ENCODE measurements at regions not wholly inside any gene's neighbourhood (a gene's known extent, or its start where the extent isn't known, plus 50 kb on each side); places are given as distances from the start of the nearest gene placed in this dataset.
A peak's percentile ranks its signal among the peaks of the same experiment; 100 is the strongest.

GRCh38 chr7:21067216-21067615 lies 280.5 kb upstream of the SP8 start:
- DNase-seq = no peak
- in situ Hi-C loops (cut with HindIII; ENCODE audit: low pct_ligation_motif_present, low pct_unique_long_range_greater_than_20kb, low sequenced_read_pairs) = no loop called here

DNA sequence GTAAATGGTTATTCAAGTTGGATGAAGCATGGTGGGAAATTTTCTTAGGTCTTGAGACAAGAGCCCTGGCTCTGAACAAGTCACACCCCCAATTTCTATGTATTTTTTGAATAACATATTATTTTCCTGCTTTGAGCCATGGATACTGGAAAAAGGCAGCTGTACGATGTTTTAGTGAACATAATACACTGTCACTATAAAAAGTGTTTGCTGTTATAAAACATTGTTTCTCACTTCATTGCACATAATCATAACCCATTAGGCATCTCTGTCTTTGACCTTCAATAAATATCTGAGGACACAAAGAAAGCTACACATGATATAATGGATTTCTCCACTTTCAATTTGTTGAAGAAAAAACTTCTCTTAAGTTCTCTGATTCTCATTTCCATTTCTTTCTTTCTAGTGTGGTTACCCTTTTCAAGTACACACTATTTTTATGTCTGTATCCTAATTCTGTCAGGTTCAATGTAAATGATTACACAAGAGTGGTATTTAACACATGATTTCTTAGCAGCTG lies 283.9 kb upstream of the SP8 start:
- DNase-seq = no peak
- in situ Hi-C loops (cut with HindIII; ENCODE audit: low pct_ligation_motif_present, low pct_unique_long_range_greater_than_20kb, low sequenced_read_pairs) = no loop called here

- DNase-seq = no peak
- in situ Hi-C loops (cut with HindIII; ENCODE audit: low pct_ligation_motif_present, low pct_unique_long_range_greater_than_20kb, low sequenced_read_pairs) = no loop called here
These were observed 285.1 kb upstream of the SP8 start for GRCh38 chr7:21071561-21072501.

GRCh38 chr7:21076054-21076453 lies 289.4 kb upstream of the SP8 start:
- in situ Hi-C loops (cut with HindIII; ENCODE audit: low pct_ligation_motif_present, low pct_unique_long_range_greater_than_20kb, low sequenced_read_pairs) = no loop called here
- DNase-seq = no peak

DNA sequence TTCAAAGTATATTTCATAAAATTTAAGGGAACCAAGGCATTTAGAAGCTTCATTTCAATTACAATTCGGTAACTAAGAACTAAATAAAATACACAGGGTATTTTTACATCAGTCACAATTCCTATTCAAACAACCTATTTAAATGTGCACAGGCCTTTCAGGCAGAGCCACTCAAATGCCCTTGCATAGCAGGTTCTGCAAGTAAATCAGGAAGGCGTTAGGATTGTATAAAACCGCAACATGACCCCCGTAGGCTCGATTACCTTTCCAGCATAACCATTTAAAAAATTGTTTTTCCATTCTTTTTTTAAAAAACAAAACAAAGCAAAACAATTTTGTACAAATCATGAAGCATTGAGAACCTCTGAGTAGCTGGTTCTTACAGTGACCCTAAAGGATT lies 289.9 kb upstream of the SP8 start:
- no peak for DNase-seq
- in situ Hi-C loops (cut with HindIII; ENCODE audit: low pct_ligation_motif_present, low pct_unique_long_range_greater_than_20kb, low sequenced_read_pairs) = no loop called here

DNA sequence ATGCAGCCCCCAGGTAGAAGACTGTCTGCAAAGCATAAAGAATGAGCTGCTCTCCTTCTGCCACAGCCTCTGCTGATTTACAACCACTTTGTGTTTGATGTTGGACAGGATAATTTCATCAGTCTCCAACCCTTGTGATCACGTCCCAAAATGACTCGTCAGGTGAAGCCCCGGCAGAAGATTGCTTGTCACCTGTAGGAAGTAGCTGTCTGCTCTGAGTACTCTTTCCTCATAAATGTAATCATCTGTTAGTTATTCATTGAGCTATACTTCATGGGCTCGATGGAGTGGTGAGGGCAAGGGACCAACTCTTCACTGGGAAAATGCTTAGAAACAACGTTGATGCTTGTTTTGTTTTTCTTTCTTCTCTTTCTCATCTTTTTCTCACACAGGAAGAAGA lies 290.9 kb upstream of the SP8 start:
- in situ Hi-C loops (cut with HindIII; ENCODE audit: low pct_ligation_motif_present, low pct_unique_long_range_greater_than_20kb, low sequenced_read_pairs) = no loop called here
- no peak for DNase-seq

DNA sequence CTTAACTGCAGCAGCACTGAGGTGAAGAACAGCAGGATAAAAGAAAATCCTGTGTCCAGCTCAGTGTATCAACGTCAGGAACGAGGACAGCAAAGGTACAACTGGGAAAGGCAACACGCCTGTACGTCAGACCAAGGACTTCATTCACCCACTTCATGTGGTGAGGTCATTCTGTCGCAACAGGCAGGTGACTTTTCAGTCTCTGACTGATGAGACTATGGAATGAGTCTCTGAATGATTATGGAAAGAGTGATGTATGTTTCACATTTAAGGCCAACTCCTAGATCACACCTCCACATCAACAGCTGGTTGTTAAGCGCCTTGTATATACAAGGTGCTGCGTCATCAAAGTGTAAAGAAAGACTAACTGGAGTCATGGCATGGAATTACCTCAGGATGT lies 297.6 kb upstream of the SP8 start:
- no peak for DNase-seq
- in situ Hi-C loops (cut with HindIII; ENCODE audit: low pct_ligation_motif_present, low pct_unique_long_range_greater_than_20kb, low sequenced_read_pairs) = no loop called here

DNA sequence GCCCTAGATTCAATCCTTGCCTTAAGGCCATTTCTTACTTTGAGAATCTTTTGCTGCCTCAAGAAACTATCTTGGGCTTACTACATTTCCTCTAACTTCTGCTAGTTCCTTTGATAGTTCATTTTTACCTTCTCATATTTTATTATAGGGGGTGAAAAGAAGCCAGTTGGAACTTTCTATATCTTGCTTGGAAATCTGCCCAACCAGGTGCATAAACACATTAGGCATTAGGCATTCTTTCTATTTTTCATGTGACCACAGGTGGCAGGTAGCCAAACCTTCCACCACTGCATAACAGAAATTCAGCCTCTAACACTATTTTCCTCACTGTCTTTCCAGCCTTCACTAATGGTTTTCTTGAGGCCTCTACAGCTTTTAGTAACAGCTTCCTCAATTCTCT lies 300.0 kb upstream of the SP8 start:
- in situ Hi-C loops (cut with HindIII; ENCODE audit: low pct_ligation_motif_present, low pct_unique_long_range_greater_than_20kb, low sequenced_read_pairs) = no loop called here
- DNase-seq = peak; percentile 30

DNA sequence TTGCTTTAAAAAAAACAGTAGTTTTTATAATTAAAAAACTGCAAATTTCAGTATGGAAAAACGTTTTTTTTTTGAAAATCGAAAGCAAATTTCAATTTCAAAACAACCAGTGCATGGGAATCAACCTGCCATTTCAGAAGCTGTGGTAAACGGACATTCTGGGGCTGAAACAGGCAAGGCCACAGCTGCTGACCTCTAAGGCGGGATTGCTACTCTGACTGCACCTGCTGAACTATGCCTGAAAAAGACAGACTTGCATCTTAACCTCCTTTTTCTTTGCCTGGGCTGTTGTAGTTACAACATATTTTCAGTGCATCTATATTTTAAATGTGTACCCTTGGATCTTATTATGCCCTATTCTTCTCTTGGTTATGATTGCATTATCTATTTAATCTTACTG lies 303.0 kb upstream of the SP8 start:
- no peak for DNase-seq
- in situ Hi-C loops (cut with HindIII; ENCODE audit: low pct_ligation_motif_present, low pct_unique_long_range_greater_than_20kb, low sequenced_read_pairs) = no loop called here

GRCh38 chr7:21092766-21093702 lies 306.3 kb upstream of the SP8 start:
- in situ Hi-C loops (cut with HindIII; ENCODE audit: low pct_ligation_motif_present, low pct_unique_long_range_greater_than_20kb, low sequenced_read_pairs) = no loop called here
- DNase-seq = no peak

DNA sequence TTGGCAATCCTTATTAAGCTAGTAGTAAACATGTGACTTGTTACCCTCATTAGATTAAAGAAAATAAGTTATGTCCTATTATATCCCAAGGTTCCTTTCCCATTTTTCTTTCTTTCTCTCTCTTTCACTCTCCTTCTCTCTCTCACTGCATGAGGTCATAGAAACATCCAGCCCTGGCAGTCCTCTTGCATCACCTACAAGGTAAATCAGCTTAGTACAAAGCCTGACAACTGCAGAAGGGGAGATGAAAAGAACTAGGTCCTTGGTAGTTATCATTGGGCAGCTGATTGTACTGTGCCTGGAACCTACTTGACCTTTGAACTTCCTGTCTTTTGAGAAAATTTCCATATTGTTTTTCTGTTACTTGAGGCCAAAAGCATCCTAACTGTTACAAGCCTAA lies 307.9 kb upstream of the SP8 start:
- no peak for DNase-seq
- in situ Hi-C loops (cut with HindIII; ENCODE audit: low pct_ligation_motif_present, low pct_unique_long_range_greater_than_20kb, low sequenced_read_pairs) = no loop called here

GRCh38 chr7:21099432-21099831 lies 312.7 kb upstream of the SP8 start:
- in situ Hi-C loops (cut with HindIII; ENCODE audit: low pct_ligation_motif_present, low pct_unique_long_range_greater_than_20kb, low sequenced_read_pairs) = no loop called here
- no peak for DNase-seq

- no peak for DNase-seq
- in situ Hi-C loops (cut with HindIII; ENCODE audit: low pct_ligation_motif_present, low pct_unique_long_range_greater_than_20kb, low sequenced_read_pairs) = no loop called here
These were observed 313.3 kb upstream of the SP8 start for GRCh38 chr7:21099955-21100354.

DNA sequence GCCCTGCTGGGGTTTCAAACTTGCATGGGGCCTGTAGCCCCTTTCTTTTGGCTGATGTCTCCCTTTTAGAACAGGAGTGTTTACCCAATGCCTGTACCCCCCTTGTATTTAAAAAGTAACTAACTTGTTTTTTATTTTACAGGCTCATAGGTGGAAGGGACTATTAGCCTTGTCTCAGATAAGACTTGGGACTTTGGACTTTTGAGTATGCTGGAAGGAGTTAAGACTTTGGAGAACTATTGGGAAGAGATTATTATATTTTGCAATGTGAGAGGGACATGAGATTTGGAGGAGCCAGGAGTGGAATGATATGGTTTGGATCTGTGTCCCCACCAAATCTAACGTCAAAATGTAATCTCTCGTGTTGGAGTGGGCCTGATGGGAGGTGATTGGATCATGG lies 314.9 kb upstream of the SP8 start:
- in situ Hi-C loops (cut with HindIII; ENCODE audit: low pct_ligation_motif_present, low pct_unique_long_range_greater_than_20kb, low sequenced_read_pairs) = no loop called here
- DNase-seq = no peak

GRCh38 chr7:21103426-21104123 lies 316.9 kb upstream of the SP8 start:
- DNase-seq = no peak
- in situ Hi-C loops (cut with HindIII; ENCODE audit: low pct_ligation_motif_present, low pct_unique_long_range_greater_than_20kb, low sequenced_read_pairs) = no loop called here

- no peak for DNase-seq
- in situ Hi-C loops (cut with HindIII; ENCODE audit: low pct_ligation_motif_present, low pct_unique_long_range_greater_than_20kb, low sequenced_read_pairs) = no loop called here
These were observed 317.4 kb upstream of the SP8 start for GRCh38 chr7:21104124-21104500.

DNA sequence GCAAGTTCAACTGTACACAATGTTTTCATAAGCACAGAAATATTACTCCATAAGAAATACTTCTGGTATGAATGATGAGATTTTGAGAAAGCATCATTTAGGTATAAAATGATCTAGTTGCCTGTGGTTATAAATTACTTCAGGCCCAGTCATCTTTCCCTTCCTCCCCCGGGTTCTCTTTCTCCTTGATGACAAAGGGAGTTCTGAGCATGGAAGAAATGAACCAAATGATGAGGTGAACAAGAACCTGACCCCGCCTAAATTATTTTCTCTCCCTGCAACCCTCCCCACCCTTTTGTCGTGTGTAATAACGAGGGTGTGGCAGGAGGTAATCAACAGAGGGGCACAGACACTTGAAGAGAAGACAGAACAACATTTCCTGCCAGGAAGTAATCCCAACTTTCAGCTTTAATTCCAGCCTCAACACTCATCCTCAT lies 319.6 kb upstream of the SP8 start:
- in situ Hi-C loops (cut with HindIII; ENCODE audit: low pct_ligation_motif_present, low pct_unique_long_range_greater_than_20kb, low sequenced_read_pairs) = no loop called here
- no peak for DNase-seq

DNA sequence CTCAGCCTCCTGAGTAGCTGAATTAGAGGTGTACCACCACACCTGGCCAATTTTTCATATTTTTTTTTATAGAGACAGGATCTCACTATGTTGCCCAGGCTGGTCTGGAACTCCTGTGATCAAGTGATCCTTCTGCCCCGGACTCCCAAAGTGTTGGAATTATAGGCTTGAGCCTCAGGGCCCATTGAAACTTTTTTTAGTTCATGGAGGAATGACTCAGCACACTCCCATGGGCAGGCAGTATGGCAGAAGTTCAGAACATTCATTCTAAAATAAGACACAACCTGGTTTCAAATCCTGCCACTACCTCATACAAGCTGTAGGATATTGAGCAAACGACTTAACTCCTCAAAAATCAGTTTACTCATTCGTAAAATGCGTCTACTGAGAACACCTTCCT lies 320.4 kb upstream of the SP8 start:
- in situ Hi-C loops (cut with HindIII; ENCODE audit: low pct_ligation_motif_present, low pct_unique_long_range_greater_than_20kb, low sequenced_read_pairs) = no loop called here
- DNase-seq = no peak

- in situ Hi-C loops (cut with HindIII; ENCODE audit: low pct_ligation_motif_present, low pct_unique_long_range_greater_than_20kb, low sequenced_read_pairs) = no loop called here
- DNase-seq = no peak
These were observed 319.7 kb upstream of the SP4 start for GRCh38 chr7:21108182-21108581.

Data from ACHN (cell line).